ENCODE measurements at regions not wholly inside any gene's neighbourhood (a gene's known extent, or its start where the extent isn't known, plus 50 kb on each side); places are given as distances from the start of the nearest gene placed in this dataset.

DNA sequence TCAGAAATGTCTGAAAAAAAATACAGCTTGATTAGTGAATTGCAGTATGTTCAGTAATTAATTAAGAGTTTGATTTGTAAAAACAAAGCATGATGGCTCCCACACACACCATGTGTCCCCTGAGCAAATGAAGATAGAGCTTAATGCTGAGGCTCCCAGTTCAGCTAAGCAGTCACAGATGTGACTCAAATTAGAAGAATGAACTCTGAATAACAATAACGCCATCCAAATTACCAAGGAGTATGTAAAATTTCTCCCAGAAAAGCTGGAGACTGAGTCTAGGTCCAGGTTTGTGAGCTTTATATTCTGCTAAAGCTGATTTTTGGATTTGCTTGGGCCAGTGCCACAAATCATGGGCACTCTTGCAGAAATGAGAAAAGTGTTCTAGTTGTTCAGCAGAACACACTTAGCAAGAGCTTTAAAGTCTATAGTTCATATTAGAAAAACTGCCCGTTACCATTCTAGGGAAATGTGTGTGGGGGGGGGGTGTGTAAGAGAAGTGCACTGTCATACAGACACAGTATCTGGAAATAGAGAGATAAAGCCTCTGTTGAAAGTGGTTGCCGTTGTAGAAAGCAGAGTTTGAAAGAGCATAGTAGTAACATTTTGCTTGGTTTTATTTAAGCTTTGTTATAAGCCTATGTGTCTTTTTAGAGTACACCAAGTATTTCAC, 253.1 kb downstream of the BCAT1 start:
- TF ChIP-seq, protein P1, sequence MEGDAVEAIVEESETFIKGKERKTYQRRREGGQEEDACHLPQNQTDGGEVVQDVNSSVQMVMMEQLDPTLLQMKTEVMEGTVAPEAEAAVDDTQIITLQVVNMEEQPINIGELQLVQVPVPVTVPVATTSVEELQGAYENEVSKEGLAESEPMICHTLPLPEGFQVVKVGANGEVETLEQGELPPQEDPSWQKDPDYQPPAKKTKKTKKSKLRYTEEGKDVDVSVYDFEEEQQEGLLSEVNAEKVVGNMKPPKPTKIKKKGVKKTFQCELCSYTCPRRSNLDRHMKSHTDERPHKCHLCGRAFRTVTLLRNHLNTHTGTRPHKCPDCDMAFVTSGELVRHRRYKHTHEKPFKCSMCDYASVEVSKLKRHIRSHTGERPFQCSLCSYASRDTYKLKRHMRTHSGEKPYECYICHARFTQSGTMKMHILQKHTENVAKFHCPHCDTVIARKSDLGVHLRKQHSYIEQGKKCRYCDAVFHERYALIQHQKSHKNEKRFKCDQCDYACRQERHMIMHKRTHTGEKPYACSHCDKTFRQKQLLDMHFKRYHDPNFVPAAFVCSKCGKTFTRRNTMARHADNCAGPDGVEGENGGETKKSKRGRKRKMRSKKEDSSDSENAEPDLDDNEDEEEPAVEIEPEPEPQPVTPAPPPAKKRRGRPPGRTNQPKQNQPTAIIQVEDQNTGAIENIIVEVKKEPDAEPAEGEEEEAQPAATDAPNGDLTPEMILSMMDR (IDR thresholded peaks at IDR 0.05) = no peak
- TF ChIP-seq POLR2A (IDR thresholded peaks at IDR 0.05) = no peak
